Coronary artery (tissue), 2 donors: ENCODE measurements at regions not wholly inside any gene's neighbourhood (a gene's known extent, or its start where the extent isn't known, plus 50 kb on each side); places are given as distances from the start of the nearest gene placed in this dataset.

ENCODE experiments used
- DNase-seq: peaks from one replicate; pipeline ENCODE4 v3.0.0-alpha.2; 2017; ENCODE audit warnings: low spot score
- H3K27ac ChIP-seq, 2 donors: fragments of 200-600 bp; sonication (generic); one replicate each; pipeline ENCODE4 v1.5.1; 2016 to 2019
- H3K4me3 ChIP-seq: fragments of 200-600 bp; sonication (generic); 2 replicates; pipeline ENCODE4 v1.5.1; 2016; ENCODE audit warnings: mild to moderate bottlenecking, moderate library complexity
- CTCF ChIP-seq: fragments of 200-600 bp; sonication (generic); IDR thresholded peaks from one replicate; pipeline ENCODE4 v1.5.1; 2019; ENCODE audit warnings: antibody characterized with exemption

GRCh38 chr2:57432528-57432927, 614.1 kb upstream of the VRK2 start:
- no peak for DNase-seq
- TF ChIP-seq CTCF, result no peak

GRCh38 chr2:57434441-57434840, 612.2 kb upstream of the VRK2 start:
- no peak overlapping the region for H3K4me3 ChIP-seq
- no peak overlapping the region for H3K27ac ChIP-seq
- DNase-seq, result no peak

More at GRCh38 chr2:57432528-57432927, 614.1 kb upstream of the VRK2 start:
- H3K27ac ChIP-seq, result no peak overlapping the region
- H3K4me3 ChIP-seq, result no peak overlapping the region

GRCh38 chr2:57434972-57435371, 611.6 kb upstream of the VRK2 start:
- DNase-seq, result no peak
- no peak for TF ChIP-seq CTCF

More at GRCh38 chr2:57434441-57434840, 612.2 kb upstream of the VRK2 start:
- TF ChIP-seq CTCF, result no peak

GRCh38 chr2:57437077-57437476, 609.5 kb upstream of the VRK2 start:
- Histone ChIP-seq H3K4me3 (no peak overlapping the region), H3K27ac (no peak overlapping the region)
- DNase-seq, result no peak
- no peak for TF ChIP-seq CTCF

More at GRCh38 chr2:57434972-57435371, 611.6 kb upstream of the VRK2 start:
- no peak overlapping the region for H3K4me3 ChIP-seq
- H3K27ac ChIP-seq, result no peak overlapping the region

- Histone ChIP-seq H3K4me3 (no peak overlapping the region), H3K27ac (no peak overlapping the region)
- TF ChIP-seq CTCF, result no peak
- DNase-seq, result no peak
These were observed 606.2 kb upstream of the VRK2 start for GRCh38 chr2:57440437-57440836.

GRCh38 chr2:57443086-57443485, 603.5 kb upstream of the VRK2 start:
- Histone ChIP-seq H3K27ac (no peak overlapping the region), H3K4me3 (no peak overlapping the region)
- no peak for DNase-seq
- no peak for TF ChIP-seq CTCF

- TF ChIP-seq CTCF, result no peak
- Histone ChIP-seq H3K27ac (no peak overlapping the region), H3K4me3 (no peak overlapping the region)
- no peak for DNase-seq
These were observed 602.6 kb upstream of the VRK2 start for GRCh38 chr2:57443973-57444521.
